GM19099 (cell line): ENCODE measurements at regions not wholly inside any gene's neighbourhood (a gene's known extent, or its start where the extent isn't known, plus 50 kb on each side); places are given as distances from the start of the nearest gene placed in this dataset.

ENCODE experiments used
- POLR2A ChIP-seq: IDR thresholded peaks from 3 replicates; pipeline ENCODE4 v1.6.1; 2011; ENCODE audit warnings: low read depth; ENCODE audit not compliant: insufficient read length; ENCODE audit errors: extremely low read depth

- no peak for TF ChIP-seq POLR2A
Measured at GRCh38 chr9:124084087-124084486, 72.5 kb downstream of the LHX2 start.

- TF ChIP-seq POLR2A = no peak
Measured at GRCh38 chr9:124087226-124087625, 75.7 kb downstream of the LHX2 start.

GRCh38 chr9:124088476-124088837 lies 76.9 kb downstream of the LHX2 start:
- no peak for TF ChIP-seq POLR2A

- TF ChIP-seq POLR2A = no peak
Measured at GRCh38 chr9:124098141-124098905, 86.8 kb downstream of the LHX2 start.

GRCh38 chr9:124099860-124100259 lies 88.3 kb downstream of the LHX2 start:
- no peak for TF ChIP-seq POLR2A

- no peak for TF ChIP-seq POLR2A
Measured at GRCh38 chr9:124101215-124101968, 89.8 kb downstream of the LHX2 start.

- no peak for TF ChIP-seq POLR2A
Measured at GRCh38 chr9:124101969-124102345, 90.4 kb downstream of the LHX2 start.

- no peak for TF ChIP-seq POLR2A
Measured at GRCh38 chr9:124102363-124102762, 90.8 kb downstream of the LHX2 start.

GRCh38 chr9:124105266-124105665 lies 93.7 kb downstream of the LHX2 start:
- no peak for TF ChIP-seq POLR2A

- no peak for TF ChIP-seq POLR2A
Measured at GRCh38 chr9:124108216-124108615, 96.6 kb downstream of the LHX2 start.

GRCh38 chr9:124110307-124110915 lies 98.8 kb downstream of the LHX2 start:
- TF ChIP-seq POLR2A = no peak

- TF ChIP-seq POLR2A = no peak
Measured at GRCh38 chr9:124116683-124117363, 105.3 kb downstream of the LHX2 start.

- no peak for TF ChIP-seq POLR2A
Measured at GRCh38 chr9:124118894-124119293, 107.3 kb downstream of the LHX2 start.

GRCh38 chr9:124120272-124120671 lies 108.7 kb downstream of the LHX2 start:
- no peak for TF ChIP-seq POLR2A

- no peak for TF ChIP-seq POLR2A
Measured at GRCh38 chr9:124121725-124122124, 110.2 kb downstream of the LHX2 start.
